A673 (cell line): ENCODE measurements at regions not wholly inside any gene's neighbourhood (a gene's known extent, or its start where the extent isn't known, plus 50 kb on each side); places are given as distances from the start of the nearest gene placed in this dataset.
"Not testable (repeated sequence)": the region's sequence is repeated elsewhere in the genome, so short reads cannot be mapped to it uniquely, and the experiment has no call there.

Source experiments
- CTCF ChIP-seq: fragments of 300-800, 200-600 bp; sonication (generic); conservative IDR thresholded peaks from 2 replicates; pipeline ENCODE4 v1.5.1; 2017; ENCODE audit warnings: low read depth, mild to moderate bottlenecking, antibody characterized with exemption, low read length, moderate library complexity, mixed read lengths
- EZH2 ChIP-seq: fragments of 200-600 bp; sonication (generic); IDR thresholded peaks from 2 replicates; pipeline ENCODE4 v1.6.1; 2017; ENCODE audit warnings: borderline replicate concordance, low read depth, mild to moderate bottlenecking, mixed read lengths, antibody characterized with exemption, low read length; ENCODE audit not compliant: poor library complexity, severe bottlenecking

DNA sequence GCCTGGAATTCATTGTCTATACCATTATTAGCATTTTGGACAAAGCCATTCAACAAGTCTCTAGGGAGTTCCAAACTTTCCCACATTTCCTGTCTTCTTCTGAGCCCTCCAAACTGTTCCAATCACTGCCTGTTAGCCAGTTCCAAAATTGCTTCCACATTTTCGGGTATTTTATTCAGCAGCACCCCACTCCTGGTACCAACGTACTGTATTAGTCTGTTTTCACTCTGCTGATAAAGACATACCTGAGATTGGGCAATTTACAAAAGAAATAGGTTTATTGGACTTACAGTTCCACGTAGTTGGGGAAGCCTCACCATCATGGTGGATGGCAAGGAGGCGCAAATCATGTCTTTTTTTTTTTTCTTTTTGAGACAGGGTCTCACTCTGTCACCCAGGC is 578.6 kb upstream of the FSHR start:
- TF ChIP-seq CTCF, EZH2: not testable (repeated sequence)
